ENCODE measurements at regions not wholly inside any gene's neighbourhood (a gene's known extent, or its start where the extent isn't known, plus 50 kb on each side); places are given as distances from the start of the nearest gene placed in this dataset.

DNA sequence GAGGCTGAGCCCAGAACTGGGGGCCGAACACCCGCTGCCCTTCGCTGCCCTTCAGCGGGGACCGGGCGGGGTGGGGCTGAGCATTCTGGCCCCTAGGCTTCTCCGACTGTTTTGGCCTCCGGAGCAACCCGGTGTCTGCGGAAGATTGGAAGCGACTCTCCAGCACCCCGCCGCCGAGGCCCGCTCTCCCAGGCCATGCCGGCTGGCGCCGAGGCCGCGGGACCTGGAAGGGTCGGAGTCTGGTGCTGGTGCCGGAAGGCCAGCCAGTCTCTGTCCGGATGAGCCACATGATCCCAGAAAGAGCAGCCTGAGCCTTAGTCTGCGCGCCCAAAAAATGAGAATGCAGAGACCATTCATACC is 272.0 kb downstream of the FOXD2 start:
- DNase-seq: no peak

DNA sequence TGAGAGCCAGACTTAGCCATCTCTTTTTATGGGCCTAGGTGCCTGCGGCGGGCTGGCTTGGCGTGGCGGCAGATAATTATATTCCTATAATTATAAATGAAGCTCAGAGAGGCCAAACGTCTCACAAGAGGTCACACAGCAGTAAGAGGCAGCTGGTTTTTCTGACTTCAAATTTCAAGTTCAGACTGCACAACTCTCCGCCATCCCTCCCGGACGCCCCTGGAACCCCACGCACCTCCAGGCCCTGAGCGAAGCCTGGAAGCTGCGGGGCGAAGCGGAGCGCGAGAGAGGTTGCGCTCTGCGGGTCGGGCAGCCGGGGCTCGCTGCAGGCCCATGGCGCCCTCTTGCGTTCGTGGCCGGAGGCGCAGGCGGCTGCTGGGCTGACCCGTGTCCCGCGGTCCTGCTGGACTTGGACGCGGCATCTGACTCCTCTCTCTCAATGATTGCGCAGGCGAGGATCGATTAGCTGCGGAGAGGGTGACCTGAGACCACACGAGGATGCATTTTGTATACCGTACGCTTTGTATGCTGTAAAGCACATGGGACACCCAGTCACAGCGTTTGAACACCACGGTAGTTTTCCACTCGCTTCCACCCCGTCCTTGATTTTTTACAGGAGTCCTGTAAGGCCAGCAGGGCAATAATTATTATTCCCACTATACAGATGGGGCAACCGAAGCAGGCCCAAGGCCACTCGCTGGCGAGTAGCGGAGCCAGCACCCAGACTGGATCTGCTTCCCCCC is 272.7 kb downstream of the FOXD2 start:
- DNase-seq: peak; percentile 61
